ENCODE measurements at regions not wholly inside any gene's neighbourhood (a gene's known extent, or its start where the extent isn't known, plus 50 kb on each side); places are given as distances from the start of the nearest gene placed in this dataset.

- CTCF ChIA-PET: interaction anchor here (1.1 kb wide), 1 partner anchor 29 kb away, joined by 3 read pairs; no protein-coding TSS in a partner anchor
Measured at GRCh38 chr20:47879771-47880170, 94.5 kb upstream of the SULF2 start.

GRCh38 chr20:47878601-47879027 lies 93.3 kb upstream of the SULF2 start:
- no peak overlapping the region for H3K4me3 ChIP-seq (ENCODE audit: low read depth, low read length)
- ChIA-PET CTCF (interaction anchor here (0.5 to 1.4 kb wide), 3 partner anchors 13 to 417 kb away, joined by 3 read pairs; no protein-coding TSS in a partner anchor), POLR2A (no interaction called here)
- no peak for TF ChIP-seq CTCF (IDR thresholded peaks at IDR 0.05; ENCODE audit: insufficient read depth, low read length, missing control alignments)
- DNase-seq (ENCODE audit: low read depth, low spot score): no peak

More at GRCh38 chr20:47879771-47880170, 94.5 kb upstream of the SULF2 start:
- no peak overlapping the region for H3K4me3 ChIP-seq (ENCODE audit: low read depth, low read length)
- DNase-seq (ENCODE audit: low read depth, low spot score): no peak
- POLR2A ChIA-PET: no interaction called here
- TF ChIP-seq CTCF (IDR thresholded peaks at IDR 0.05; ENCODE audit: insufficient read depth, low read length, missing control alignments): no peak

- DNase-seq (ENCODE audit: low read depth, low spot score): no peak
- POLR2A ChIA-PET: no interaction called here
Measured at GRCh38 chr20:47876311-47877088, 91.2 kb upstream of the SULF2 start.

GRCh38 chr20:47875297-47876025 lies 90.2 kb upstream of the SULF2 start:
- POLR2A ChIA-PET: no interaction called here
- CTCF ChIA-PET: no interaction called here
- DNase-seq (ENCODE audit: low read depth, low spot score): peak; percentile 9
- H3K4me3 ChIP-seq (ENCODE audit: low read depth, low read length): no peak overlapping the region
- TF ChIP-seq CTCF (IDR thresholded peaks at IDR 0.05; ENCODE audit: insufficient read depth, low read length, missing control alignments): no peak

More at GRCh38 chr20:47876311-47877088, 91.2 kb upstream of the SULF2 start:
- H3K4me3 ChIP-seq (ENCODE audit: low read depth, low read length): no peak overlapping the region
- no peak for TF ChIP-seq CTCF (IDR thresholded peaks at IDR 0.05; ENCODE audit: insufficient read depth, low read length, missing control alignments)
- CTCF ChIA-PET: no interaction called here

GRCh38 chr20:47872341-47872740 lies 87.1 kb upstream of the SULF2 start:
- ChIA-PET POLR2A (no interaction called here), CTCF (no interaction called here)
- TF ChIP-seq CTCF (IDR thresholded peaks at IDR 0.05; ENCODE audit: insufficient read depth, low read length, missing control alignments): no peak
- DNase-seq (ENCODE audit: low read depth, low spot score): no peak
- H3K4me3 ChIP-seq (ENCODE audit: low read depth, low read length): no peak overlapping the region

GRCh38 chr20:47870475-47870874 lies 85.2 kb upstream of the SULF2 start:
- POLR2A ChIA-PET: no interaction called here
- DNase-seq (ENCODE audit: low read depth, low spot score): no peak
- no peak for TF ChIP-seq CTCF (IDR thresholded peaks at IDR 0.05; ENCODE audit: insufficient read depth, low read length, missing control alignments)
- CTCF ChIA-PET: no interaction called here
- no peak overlapping the region for H3K4me3 ChIP-seq (ENCODE audit: low read depth, low read length)

Data from AG04449 (cell line).